Colonic mucosa (tissue), 4 donors: ENCODE measurements at regions not wholly inside any gene's neighbourhood (a gene's known extent, or its start where the extent isn't known, plus 50 kb on each side); places are given as distances from the start of the nearest gene placed in this dataset.

Experiments
- DNase-seq: peaks from one replicate; pipeline ENCODE4 v3.0.0-alpha.2; 2020
- H3K27ac ChIP-seq: fragments of 200-600 bp; one replicate; pipeline ENCODE4 v1.8.0; 2021
- H3K27me3 ChIP-seq: fragments of 200-600 bp; one replicate; pipeline ENCODE4 v1.8.0; 2021
- H3K36me3 ChIP-seq: fragments of 200-600 bp; one replicate; pipeline ENCODE4 v1.8.0; 2021
- H3K4me1 ChIP-seq: fragments of 200-600 bp; one replicate; pipeline ENCODE4 v1.8.0; 2021; ENCODE audit warnings: mild to moderate bottlenecking
- H3K4me3 ChIP-seq: fragments of 200-600 bp; one replicate; pipeline ENCODE4 v1.8.0; 2021
- H3K9ac ChIP-seq, 2 donors: one replicate each; pipeline ENCODE4 v1.7.0; 2013; ENCODE audit warnings: control low read depth in 2 of 2, low read depth in 2 of 2, low read length in 2 of 2
- H3K9me3 ChIP-seq: fragments of 200-600 bp; one replicate; pipeline ENCODE4 v1.8.0; 2021
- intact Hi-C: fragments of 100-400 bp; cut with DNase I; formaldehyde crosslinking; loops from one replicate; pipeline ENCODE4 v1.14.1; 2022
- TF ChIP-seq, protein P1 (sequence below): fragments of 200-600 bp; IDR thresholded peaks from one replicate; pipeline ENCODE4 v1.8.0; 2022; ENCODE audit warnings: antibody characterized with exemption, mild to moderate bottlenecking
- donor health status: healthy.
- donor health status: DM: no; HTN: no; CAD: no.
- donor health status: DM: no; HTN: no; CAD: no.

DNA sequence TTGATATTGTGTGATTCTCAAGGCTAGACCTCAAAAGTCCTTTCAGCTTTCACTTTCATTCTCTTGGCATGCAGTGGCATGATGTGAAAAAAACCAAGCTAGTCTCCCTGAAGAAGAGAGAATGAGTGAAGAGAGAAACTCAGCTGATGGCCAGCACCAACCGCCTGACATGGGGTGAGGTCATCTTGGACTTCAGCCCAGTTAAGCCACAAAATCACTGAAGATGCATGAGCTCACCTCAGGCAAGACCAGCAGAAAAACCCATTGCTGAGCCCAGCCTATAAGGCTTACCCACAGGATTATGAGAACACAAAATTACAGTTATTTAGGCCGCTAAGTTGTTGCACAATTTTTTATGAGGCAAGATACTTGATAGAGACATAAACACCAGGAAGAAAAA, 496.5 kb downstream of the TOX3 start:
- Histone ChIP-seq H3K9ac (no peak overlapping the region), H3K4me1 (no peaks in the 10 kb centered on the region), H3K27ac (no peak overlapping the region), H3K4me3 (no peak overlapping the region), H3K36me3 (no peaks in the 10 kb centered on the region), H3K27me3 (no peaks in the 10 kb centered on the region), H3K9me3 (no peaks in the 10 kb centered on the region)
- no peak for DNase-seq
- TF ChIP-seq, protein P1, sequence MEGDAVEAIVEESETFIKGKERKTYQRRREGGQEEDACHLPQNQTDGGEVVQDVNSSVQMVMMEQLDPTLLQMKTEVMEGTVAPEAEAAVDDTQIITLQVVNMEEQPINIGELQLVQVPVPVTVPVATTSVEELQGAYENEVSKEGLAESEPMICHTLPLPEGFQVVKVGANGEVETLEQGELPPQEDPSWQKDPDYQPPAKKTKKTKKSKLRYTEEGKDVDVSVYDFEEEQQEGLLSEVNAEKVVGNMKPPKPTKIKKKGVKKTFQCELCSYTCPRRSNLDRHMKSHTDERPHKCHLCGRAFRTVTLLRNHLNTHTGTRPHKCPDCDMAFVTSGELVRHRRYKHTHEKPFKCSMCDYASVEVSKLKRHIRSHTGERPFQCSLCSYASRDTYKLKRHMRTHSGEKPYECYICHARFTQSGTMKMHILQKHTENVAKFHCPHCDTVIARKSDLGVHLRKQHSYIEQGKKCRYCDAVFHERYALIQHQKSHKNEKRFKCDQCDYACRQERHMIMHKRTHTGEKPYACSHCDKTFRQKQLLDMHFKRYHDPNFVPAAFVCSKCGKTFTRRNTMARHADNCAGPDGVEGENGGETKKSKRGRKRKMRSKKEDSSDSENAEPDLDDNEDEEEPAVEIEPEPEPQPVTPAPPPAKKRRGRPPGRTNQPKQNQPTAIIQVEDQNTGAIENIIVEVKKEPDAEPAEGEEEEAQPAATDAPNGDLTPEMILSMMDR = no peak
- intact Hi-C loops = no loop called here

DNA sequence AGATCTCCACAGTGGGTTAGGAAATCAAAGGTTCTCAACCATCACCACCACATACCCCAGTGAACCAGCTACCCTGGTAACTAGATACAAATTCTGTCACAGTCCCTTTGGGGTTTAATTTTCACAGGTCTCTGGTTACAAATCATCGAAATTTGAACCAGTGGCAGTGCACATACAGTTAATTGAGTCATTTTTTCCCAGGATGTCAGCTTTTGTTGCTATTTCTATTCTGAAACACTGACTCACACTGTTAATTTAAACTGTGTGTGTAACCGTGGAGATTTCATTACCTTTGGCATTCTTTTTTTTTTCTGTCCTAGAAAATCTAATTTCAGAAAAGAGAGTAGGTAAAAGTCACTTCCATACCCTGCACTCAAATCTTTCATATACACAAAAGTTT, 511.5 kb downstream of the TOX3 start:
- Histone ChIP-seq H3K4me3 (no peak overlapping the region), H3K9ac (no peak overlapping the region), H3K36me3 (no peaks in the 10 kb centered on the region), H3K27ac (no peak overlapping the region), H3K9me3 (no peaks in the 10 kb centered on the region), H3K4me1 (no peaks in the 10 kb centered on the region), H3K27me3 (no peaks in the 10 kb centered on the region)
- TF ChIP-seq, protein P1 = no peak
- intact Hi-C loops = no loop called here
- DNase-seq = no peak

DNA sequence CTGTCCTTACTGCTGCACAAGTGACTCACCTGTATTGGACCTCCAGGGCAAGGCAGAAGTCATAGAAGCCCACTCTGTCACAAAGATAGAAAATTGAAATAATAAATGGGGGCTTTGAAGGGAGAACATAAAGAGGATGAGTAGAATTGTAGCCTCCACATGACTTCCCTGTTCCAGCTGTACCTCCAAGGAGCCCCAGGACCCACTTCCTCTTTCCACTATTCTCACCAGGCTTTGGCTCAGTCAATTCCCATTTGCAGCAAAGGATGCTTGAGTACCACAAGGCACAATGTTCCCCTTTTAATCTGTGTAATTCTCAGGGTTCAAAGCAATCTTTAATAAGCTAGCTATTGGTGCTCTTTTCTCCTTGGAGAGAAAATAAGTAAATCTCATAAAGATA, 512.1 kb downstream of the TOX3 start:
- intact Hi-C loops = no loop called here
- Histone ChIP-seq H3K9me3 (no peaks in the 10 kb centered on the region), H3K27me3 (no peaks in the 10 kb centered on the region), H3K4me3 (no peak overlapping the region), H3K27ac (no peak overlapping the region), H3K9ac (no peak overlapping the region), H3K36me3 (no peaks in the 10 kb centered on the region), H3K4me1 (no peaks in the 10 kb centered on the region)
- TF ChIP-seq, protein P1 = no peak
- no peak for DNase-seq

DNA sequence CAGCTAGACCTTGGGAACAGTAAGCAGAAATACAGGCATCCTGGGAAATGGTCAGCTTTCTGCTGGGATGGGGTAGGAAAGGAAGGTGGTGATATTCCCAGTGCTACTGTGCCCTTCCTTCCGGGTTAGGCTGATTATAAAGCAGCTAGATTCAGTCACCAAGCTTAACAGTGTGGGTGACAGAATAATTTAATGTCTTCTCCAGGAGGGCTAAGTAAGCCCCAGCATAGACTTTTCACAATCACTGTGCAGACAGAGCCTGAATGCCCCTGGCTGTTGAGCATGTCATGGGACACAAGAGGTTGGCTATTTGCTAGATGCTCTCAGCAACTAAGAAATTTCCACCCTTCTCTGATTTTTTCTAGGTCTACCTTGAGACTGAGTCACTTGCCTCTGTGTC, 513.0 kb downstream of the TOX3 start:
- Histone ChIP-seq H3K27ac (no peak overlapping the region), H3K36me3 (no peaks in the 10 kb centered on the region), H3K9ac (no peak overlapping the region), H3K27me3 (no peaks in the 10 kb centered on the region), H3K4me3 (no peak overlapping the region), H3K9me3 (no peaks in the 10 kb centered on the region), H3K4me1 (no peaks in the 10 kb centered on the region)
- TF ChIP-seq, protein P1 = no peak
- intact Hi-C loops = no loop called here
- DNase-seq = no peak

DNA sequence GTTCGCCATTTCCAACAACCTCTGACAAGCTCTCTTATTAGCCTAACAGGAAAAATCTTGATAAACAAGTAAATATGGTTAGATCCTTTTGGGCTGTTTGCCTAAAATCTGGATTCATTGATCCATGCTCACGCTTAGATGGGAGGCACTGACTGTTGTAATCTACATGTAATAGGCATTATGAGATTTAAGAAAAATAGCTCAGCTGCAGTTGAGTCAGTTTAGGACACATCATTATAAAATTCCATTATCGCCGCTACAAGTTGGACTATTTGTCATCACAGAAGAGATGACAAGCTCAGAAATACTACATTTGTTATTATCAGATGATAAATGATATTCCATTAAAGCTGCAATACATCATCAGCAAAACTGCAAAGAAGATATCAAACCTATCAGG, 524.0 kb downstream of the TOX3 start:
- no peaks in the 10 kb centered on the region for H3K36me3 ChIP-seq
- no peak overlapping the region for H3K27ac ChIP-seq
- no peak overlapping the region for H3K9ac ChIP-seq
- DNase-seq = no peak
- H3K4me3 ChIP-seq = no peak overlapping the region
- H3K27me3 ChIP-seq = no peaks in the 10 kb centered on the region
- TF ChIP-seq, protein P1 = no peak
- H3K9me3 ChIP-seq = no peaks in the 10 kb centered on the region
- H3K4me1 ChIP-seq = no peaks in the 10 kb centered on the region
- intact Hi-C loops = no loop called here

DNA sequence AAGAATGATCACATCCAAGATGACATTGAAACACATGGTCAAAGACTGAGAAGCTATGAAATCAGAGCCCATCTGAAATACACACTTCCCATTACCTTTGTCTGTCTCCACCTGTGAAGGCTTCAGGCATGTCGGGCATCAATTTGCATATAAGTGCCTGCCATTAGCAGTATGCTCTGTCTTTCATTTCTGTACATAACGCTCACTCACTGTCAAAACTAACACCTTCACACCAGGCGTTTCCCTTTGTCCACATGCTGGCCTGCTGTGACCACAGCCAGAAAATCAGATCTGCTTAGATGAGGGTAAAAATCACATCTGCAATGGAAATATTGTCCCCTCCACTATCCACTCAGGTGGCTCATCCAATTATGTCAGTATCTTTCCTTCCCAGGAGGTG, 524.8 kb downstream of the TOX3 start:
- Histone ChIP-seq H3K27me3 (no peaks in the 10 kb centered on the region), H3K9me3 (no peaks in the 10 kb centered on the region), H3K4me3 (no peak overlapping the region), H3K9ac (no peak overlapping the region), H3K36me3 (no peaks in the 10 kb centered on the region), H3K27ac (no peak overlapping the region), H3K4me1 (no peaks in the 10 kb centered on the region)
- intact Hi-C loops = no loop called here
- DNase-seq = no peak
- TF ChIP-seq, protein P1 = no peak
